ENCODE measurements at regions not wholly inside any gene's neighbourhood (a gene's known extent, or its start where the extent isn't known, plus 50 kb on each side); places are given as distances from the start of the nearest gene placed in this dataset.

GRCh38 chr20:43386878-43387277 lies 70.8 kb upstream of the SRSF6 start:
- no peak for DNase-seq (ENCODE audit: low spot score)

DNA sequence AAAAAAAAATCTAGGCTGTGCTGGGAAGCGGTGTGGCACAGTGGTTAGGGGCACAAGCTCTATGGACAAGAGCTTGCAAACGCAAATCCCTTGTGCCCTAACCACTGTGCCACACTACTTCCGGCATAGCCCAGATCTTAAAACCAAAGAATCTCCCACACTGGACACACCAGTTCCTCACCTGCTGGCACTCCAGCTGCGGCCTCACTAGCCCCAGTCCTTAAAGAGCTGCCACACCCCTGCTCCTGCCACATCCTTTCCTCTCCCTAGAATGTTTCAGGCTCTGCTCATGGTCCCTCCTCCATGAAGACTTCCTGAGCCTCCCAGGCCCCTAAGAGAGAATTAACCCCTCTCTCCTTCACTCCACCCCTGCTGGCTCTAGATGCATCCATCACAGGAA lies 71.8 kb upstream of the SRSF6 start:
- BruUV-seq (replicated peaks): no TSS peak
- Histone ChIP-seq H3K4me1 (ENCODE audit: insufficient read depth, low read length, poor library complexity, severe bottlenecking) (peaks cover 25% of the 10 kb centered on the region), H3K4me3 (ENCODE audit: low read depth, low read length, poor library complexity, severe bottlenecking) (no peak overlapping the region), H3K36me3 (ENCODE audit: insufficient read depth, low read length, poor library complexity, severe bottlenecking) (no peaks in the 10 kb centered on the region), H3K27me3 (replicated peaks; ENCODE audit: insufficient read depth, low read depth, low read length, poor library complexity) (no peaks in the 10 kb centered on the region), H3K27ac (ENCODE audit: low read depth, low read length, poor library complexity, severe bottlenecking) (no peak overlapping the region), H3K9me3 (ENCODE audit: low read depth, low read length, poor library complexity, severe bottlenecking) (no peaks in the 10 kb centered on the region)
- ChIA-PET CTCF (no interaction called here), POLR2A (ENCODE audit: low non-redundant PET) (no interaction called here)
- no peak for TF ChIP-seq EZH2 (IDR thresholded peaks at IDR 0.05; ENCODE audit: borderline replicate concordance, low read depth, low read length, poor library complexity, severe bottlenecking)
- TF ChIP-seq, protein P1, sequence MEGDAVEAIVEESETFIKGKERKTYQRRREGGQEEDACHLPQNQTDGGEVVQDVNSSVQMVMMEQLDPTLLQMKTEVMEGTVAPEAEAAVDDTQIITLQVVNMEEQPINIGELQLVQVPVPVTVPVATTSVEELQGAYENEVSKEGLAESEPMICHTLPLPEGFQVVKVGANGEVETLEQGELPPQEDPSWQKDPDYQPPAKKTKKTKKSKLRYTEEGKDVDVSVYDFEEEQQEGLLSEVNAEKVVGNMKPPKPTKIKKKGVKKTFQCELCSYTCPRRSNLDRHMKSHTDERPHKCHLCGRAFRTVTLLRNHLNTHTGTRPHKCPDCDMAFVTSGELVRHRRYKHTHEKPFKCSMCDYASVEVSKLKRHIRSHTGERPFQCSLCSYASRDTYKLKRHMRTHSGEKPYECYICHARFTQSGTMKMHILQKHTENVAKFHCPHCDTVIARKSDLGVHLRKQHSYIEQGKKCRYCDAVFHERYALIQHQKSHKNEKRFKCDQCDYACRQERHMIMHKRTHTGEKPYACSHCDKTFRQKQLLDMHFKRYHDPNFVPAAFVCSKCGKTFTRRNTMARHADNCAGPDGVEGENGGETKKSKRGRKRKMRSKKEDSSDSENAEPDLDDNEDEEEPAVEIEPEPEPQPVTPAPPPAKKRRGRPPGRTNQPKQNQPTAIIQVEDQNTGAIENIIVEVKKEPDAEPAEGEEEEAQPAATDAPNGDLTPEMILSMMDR (conservative IDR thresholded peaks at IDR 0.05; ENCODE audit: low read depth, low read length): no peak
- no peak for DNase-seq (ENCODE audit: low spot score)
- intact Hi-C loops (cut with micrococcal nuclease; ENCODE audit: unreplicated experiment): no loop called here

More at GRCh38 chr20:43386878-43387277, 70.8 kb upstream of the SRSF6 start:
- Histone ChIP-seq H3K4me1 (ENCODE audit: insufficient read depth, low read length, poor library complexity, severe bottlenecking) (peaks cover 25% of the 10 kb centered on the region), H3K27me3 (replicated peaks; ENCODE audit: insufficient read depth, low read depth, low read length, poor library complexity) (no peaks in the 10 kb centered on the region), H3K36me3 (ENCODE audit: insufficient read depth, low read length, poor library complexity, severe bottlenecking) (no peaks in the 10 kb centered on the region), H3K4me3 (ENCODE audit: low read depth, low read length, poor library complexity, severe bottlenecking) (no peak overlapping the region), H3K27ac (ENCODE audit: low read depth, low read length, poor library complexity, severe bottlenecking) (no peak overlapping the region), H3K9me3 (ENCODE audit: low read depth, low read length, poor library complexity, severe bottlenecking) (no peaks in the 10 kb centered on the region)
- intact Hi-C loops (cut with micrococcal nuclease; ENCODE audit: unreplicated experiment): no loop called here
- ChIA-PET POLR2A (ENCODE audit: low non-redundant PET) (no interaction called here), CTCF (no interaction called here)
- TF ChIP-seq, protein P1 (conservative IDR thresholded peaks at IDR 0.05; ENCODE audit: low read depth, low read length): no peak
- no peak for TF ChIP-seq EZH2 (IDR thresholded peaks at IDR 0.05; ENCODE audit: borderline replicate concordance, low read depth, low read length, poor library complexity, severe bottlenecking)
- BruUV-seq (replicated peaks): no TSS peak

- Histone ChIP-seq H3K4me3 (ENCODE audit: low read depth, low read length, poor library complexity, severe bottlenecking) (no peak overlapping the region), H3K36me3 (ENCODE audit: insufficient read depth, low read length, poor library complexity, severe bottlenecking) (no peaks in the 10 kb centered on the region), H3K4me1 (ENCODE audit: insufficient read depth, low read length, poor library complexity, severe bottlenecking) (peaks cover 15% of the 10 kb centered on the region), H3K9me3 (ENCODE audit: low read depth, low read length, poor library complexity, severe bottlenecking) (no peaks in the 10 kb centered on the region), H3K27me3 (replicated peaks; ENCODE audit: insufficient read depth, low read depth, low read length, poor library complexity) (no peaks in the 10 kb centered on the region), H3K27ac (ENCODE audit: low read depth, low read length, poor library complexity, severe bottlenecking) (no peak overlapping the region)
- BruUV-seq (replicated peaks): no TSS peak
- TF ChIP-seq, protein P1 (conservative IDR thresholded peaks at IDR 0.05; ENCODE audit: low read depth, low read length): no peak
- TF ChIP-seq EZH2 (IDR thresholded peaks at IDR 0.05; ENCODE audit: borderline replicate concordance, low read depth, low read length, poor library complexity, severe bottlenecking): no peak
- DNase-seq (ENCODE audit: low spot score): no peak
- POLR2A ChIA-PET (ENCODE audit: low non-redundant PET): no interaction called here
- CTCF ChIA-PET: no interaction called here
- intact Hi-C loops (cut with micrococcal nuclease; ENCODE audit: unreplicated experiment): no loop called here
Measured at GRCh38 chr20:43384101-43384940, 73.4 kb upstream of the SRSF6 start.
